RWPE1 (cell line): ENCODE measurements at regions not wholly inside any gene's neighbourhood (a gene's known extent, or its start where the extent isn't known, plus 50 kb on each side); places are given as distances from the start of the nearest gene placed in this dataset.

ENCODE experiments used
- CTCF ChIA-PET: fragments of 350-600 bp; sonication (Branson Sonifier 250); formaldehyde crosslinking; extraction: SDS; loops from one replicate; lab custom pipeline; 2021; lab: Yijun Ruan, JAX
- POLR2A ChIA-PET: fragments of 400-600 bp; formaldehyde crosslinking; extraction: SDS; loops from one replicate; lab custom pipeline; 2020; ENCODE audit warnings: antibody characterized with exemption; ENCODE audit not compliant: low non-redundant PET; lab: Yijun Ruan, JAX
- DNase-seq: peaks from one replicate; pipeline ENCODE4 v3.0.0; 2012; ENCODE audit warnings: low spot score
- H3K27ac ChIP-seq: fragments of 450-650 bp; 2 replicates; pipeline ENCODE4 v1.5.1; 2017
- CTCF ChIP-seq: fragments of 450-650 bp; conservative IDR thresholded peaks from 2 replicates; pipeline ENCODE4 v1.5.1; 2017; ENCODE audit warnings: low read depth, mild to moderate bottlenecking

DNA sequence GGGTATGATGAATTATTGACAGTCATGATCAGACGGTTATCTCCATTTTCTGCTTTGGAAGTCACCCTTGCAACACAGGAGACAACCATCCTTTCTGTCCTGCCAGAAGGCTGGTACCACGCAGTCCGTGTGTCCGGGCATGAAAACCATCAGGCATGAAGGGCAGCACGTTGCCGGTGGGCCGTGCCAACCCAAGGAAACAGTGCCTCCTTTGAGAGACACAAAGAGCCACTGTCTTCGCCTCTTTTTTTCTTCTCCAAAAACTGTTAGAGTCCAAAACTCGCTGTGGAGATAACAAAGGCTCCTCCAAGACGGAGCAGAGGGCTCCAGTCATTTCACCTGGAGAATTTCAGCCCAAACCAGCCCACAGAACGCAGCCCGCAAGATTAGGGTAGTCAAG lies 60.4 kb upstream of the ARHGAP21 start:
- CTCF ChIA-PET: interaction anchor here (0.7 kb wide), 1 partner anchor 150 kb away, joined by 3 read pairs; no protein-coding TSS in a partner anchor
- TF ChIP-seq CTCF: no peak
- no peak overlapping the region for H3K27ac ChIP-seq
- POLR2A ChIA-PET: no interaction called here
- DNase-seq: no peak

- CTCF ChIA-PET: no interaction called here
- DNase-seq: no peak
Observed at GRCh38 chr10:24783504-24783903, 59.8 kb upstream of the ARHGAP21 start.

GRCh38 chr10:24779737-24780136 lies 56.0 kb upstream of the ARHGAP21 start:
- POLR2A ChIA-PET: no interaction called here
- no peak overlapping the region for H3K27ac ChIP-seq
- no peak for TF ChIP-seq CTCF
- CTCF ChIA-PET: no interaction called here
- no peak for DNase-seq

More at GRCh38 chr10:24783504-24783903, 59.8 kb upstream of the ARHGAP21 start:
- POLR2A ChIA-PET: no interaction called here
- H3K27ac ChIP-seq: no peak overlapping the region
- TF ChIP-seq CTCF: no peak

GRCh38 chr10:24778298-24778697 lies 54.6 kb upstream of the ARHGAP21 start:
- no peak overlapping the region for H3K27ac ChIP-seq
- ChIA-PET CTCF (no interaction called here), POLR2A (no interaction called here)
- no peak for TF ChIP-seq CTCF
- no peak for DNase-seq

GRCh38 chr10:24777196-24777595 lies 53.5 kb upstream of the ARHGAP21 start:
- no peak overlapping the region for H3K27ac ChIP-seq
- no peak for DNase-seq
- TF ChIP-seq CTCF: no peak
- CTCF ChIA-PET: interaction anchor here (0.6 kb wide), 1 partner anchor 598 kb away, joined by 3 read pairs; no protein-coding TSS in a partner anchor
- POLR2A ChIA-PET: no interaction called here

GRCh38 chr10:24773939-24774589 lies 50.4 kb upstream of the ARHGAP21 start:
- CTCF ChIA-PET: no interaction called here
- no peak for DNase-seq
- POLR2A ChIA-PET: no interaction called here
- TF ChIP-seq CTCF: no peak
- no peak overlapping the region for H3K27ac ChIP-seq
